GM23338 (cell line): ENCODE measurements at regions not wholly inside any gene's neighbourhood (a gene's known extent, or its start where the extent isn't known, plus 50 kb on each side); places are given as distances from the start of the nearest gene placed in this dataset.

Experiments used
- ATAC-seq: fragments of 200-7000 bp; cut with Tn5 transposase; 3 replicates; pipeline ENCODE4 v1.9.1; 2020
- DNase-seq: peaks from one replicate; pipeline ENCODE4 v3.0.0-alpha.2; 2015; ENCODE audit warnings: low spot score
- H2AFZ ChIP-seq: fragments of 200-600 bp; sonication (generic); 2 replicates; pipeline ENCODE4 v1.8.0; 2016; ENCODE audit warnings: antibody characterized with exemption, mild to moderate bottlenecking, moderate library complexity
- H3F3A ChIP-seq: fragments of 200-600 bp; sonication (generic); replicated peaks from 2 replicates; pipeline ENCODE4 v1.8.0; 2017; ENCODE audit warnings: antibody characterized with exemption, mixed run types, low read depth
- H3K27ac ChIP-seq: fragments of 200-600 bp; sonication (generic); 2 replicates; pipeline ENCODE4 v1.6.1; 2016; ENCODE audit warnings: low read depth
- H3K27me3 ChIP-seq: fragments of 200-600 bp; sonication (generic); 2 replicates; pipeline ENCODE4 v1.8.0; 2016; ENCODE audit warnings: mild to moderate bottlenecking, mixed run types, moderate library complexity; ENCODE audit not compliant: insufficient read depth
- H3K36me3 ChIP-seq: fragments of 200-600 bp; sonication (generic); 2 replicates; pipeline ENCODE4 v1.8.0; 2016; ENCODE audit warnings: mild to moderate bottlenecking; ENCODE audit not compliant: insufficient read depth
- H3K4me1 ChIP-seq: fragments of 200-600 bp; sonication (generic); 2 replicates; pipeline ENCODE4 v1.8.0; 2016; ENCODE audit warnings: mild to moderate bottlenecking, moderate library complexity; ENCODE audit not compliant: insufficient read depth
- H3K4me2 ChIP-seq: fragments of 200-600 bp; sonication (generic); 2 replicates; pipeline ENCODE4 v1.7.1; 2017; ENCODE audit warnings: mixed run types
- H3K4me3 ChIP-seq: fragments of 200-600 bp; sonication (generic); 2 replicates; pipeline ENCODE4 v1.6.1; 2016; ENCODE audit warnings: mixed run types
- H3K79me2 ChIP-seq: fragments of 200-600 bp; sonication (generic); replicated peaks from 2 replicates; pipeline ENCODE4 v1.8.0; 2017; ENCODE audit warnings: mild to moderate bottlenecking; ENCODE audit not compliant: insufficient read depth
- H3K9me2 ChIP-seq: fragments of 200-600 bp; sonication (generic); 2 replicates; pipeline ENCODE4 v1.8.0; 2017; ENCODE audit not compliant: insufficient read depth
- H4K20me1 ChIP-seq: fragments of 200-600 bp; sonication (generic); replicated peaks from 2 replicates; pipeline ENCODE4 v1.8.0; 2017; ENCODE audit warnings: mild to moderate bottlenecking; ENCODE audit not compliant: insufficient read depth
- H3K27ac Mint-ChIP-seq: 2 replicates; pipeline ENCODE4 v1.8.0; 2020; ENCODE audit warnings: inconsistent platforms, mild to moderate bottlenecking, moderate library complexity, mixed read lengths
- H3K27me3 Mint-ChIP-seq: 3 replicates; pipeline ENCODE4 v1.8.0; 2022; ENCODE audit warnings: low read depth, mild to moderate bottlenecking, moderate library complexity, mixed read lengths, inconsistent platforms; ENCODE audit not compliant: insufficient read depth, poor library complexity
- H3K36me3 Mint-ChIP-seq: 3 replicates; pipeline ENCODE4 v1.8.0; 2021; ENCODE audit warnings: low read depth, mild to moderate bottlenecking, inconsistent platforms, moderate library complexity, mixed read lengths
- H3K4me1 Mint-ChIP-seq: 3 replicates; pipeline ENCODE4 v1.8.0; 2020; ENCODE audit warnings: mild to moderate bottlenecking, inconsistent platforms, mixed read lengths
- H3K4me3 Mint-ChIP-seq: 3 replicates; pipeline ENCODE4 v1.8.0; 2021; ENCODE audit warnings: moderate library complexity, mild to moderate bottlenecking, inconsistent platforms, mixed read lengths
- H3K9me3 Mint-ChIP-seq: 3 replicates; pipeline ENCODE4 v1.8.0; 2020; ENCODE audit warnings: moderate library complexity, mild to moderate bottlenecking, inconsistent platforms, mixed read lengths
- NANOG ChIP-seq: IDR thresholded peaks from 2 replicates; pipeline ENCODE4 v1.6.1; 2016; ENCODE audit warnings: antibody characterized with exemption, borderline replicate concordance
- TF ChIP-seq, protein P1 (sequence below): IDR thresholded peaks from one replicate; pipeline ENCODE4 v1.6.1; 2018; ENCODE audit warnings: antibody characterized with exemption; ENCODE audit not compliant: unreplicated experiment
- TF ChIP-seq, protein P2 (sequence below), 2 experiments: fragments of 200-600 bp in 1 of 2; sonication (generic) in 1 of 2; conservative IDR thresholded peaks; 2 replicates each; pipeline versions ENCODE4 v1.5.1 to v1.6.1; 2016 to 2017; ENCODE audit warnings: antibody characterized with exemption in 2 of 2, low read depth in 2 of 2, mild to moderate bottlenecking in 2 of 2, moderate library complexity in 1 of 2
- TF ChIP-seq, protein P3 (sequence below): fragments of 250-450 bp; sonication (Bioruptor Pico); IDR thresholded peaks from 2 replicates; pipeline ENCODE4 v1.5.0; 2020; ENCODE audit warnings: mild to moderate bottlenecking, moderate library complexity

GRCh38 chr14:97578982-97579548 is 781.9 kb downstream of the VRK1 start (continued):
- TF ChIP-seq, protein P1, sequence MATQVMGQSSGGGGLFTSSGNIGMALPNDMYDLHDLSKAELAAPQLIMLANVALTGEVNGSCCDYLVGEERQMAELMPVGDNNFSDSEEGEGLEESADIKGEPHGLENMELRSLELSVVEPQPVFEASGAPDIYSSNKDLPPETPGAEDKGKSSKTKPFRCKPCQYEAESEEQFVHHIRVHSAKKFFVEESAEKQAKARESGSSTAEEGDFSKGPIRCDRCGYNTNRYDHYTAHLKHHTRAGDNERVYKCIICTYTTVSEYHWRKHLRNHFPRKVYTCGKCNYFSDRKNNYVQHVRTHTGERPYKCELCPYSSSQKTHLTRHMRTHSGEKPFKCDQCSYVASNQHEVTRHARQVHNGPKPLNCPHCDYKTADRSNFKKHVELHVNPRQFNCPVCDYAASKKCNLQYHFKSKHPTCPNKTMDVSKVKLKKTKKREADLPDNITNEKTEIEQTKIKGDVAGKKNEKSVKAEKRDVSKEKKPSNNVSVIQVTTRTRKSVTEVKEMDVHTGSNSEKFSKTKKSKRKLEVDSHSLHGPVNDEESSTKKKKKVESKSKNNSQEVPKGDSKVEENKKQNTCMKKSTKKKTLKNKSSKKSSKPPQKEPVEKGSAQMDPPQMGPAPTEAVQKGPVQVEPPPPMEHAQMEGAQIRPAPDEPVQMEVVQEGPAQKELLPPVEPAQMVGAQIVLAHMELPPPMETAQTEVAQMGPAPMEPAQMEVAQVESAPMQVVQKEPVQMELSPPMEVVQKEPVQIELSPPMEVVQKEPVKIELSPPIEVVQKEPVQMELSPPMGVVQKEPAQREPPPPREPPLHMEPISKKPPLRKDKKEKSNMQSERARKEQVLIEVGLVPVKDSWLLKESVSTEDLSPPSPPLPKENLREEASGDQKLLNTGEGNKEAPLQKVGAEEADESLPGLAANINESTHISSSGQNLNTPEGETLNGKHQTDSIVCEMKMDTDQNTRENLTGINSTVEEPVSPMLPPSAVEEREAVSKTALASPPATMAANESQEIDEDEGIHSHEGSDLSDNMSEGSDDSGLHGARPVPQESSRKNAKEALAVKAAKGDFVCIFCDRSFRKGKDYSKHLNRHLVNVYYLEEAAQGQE = no peak
- TF ChIP-seq, protein P2, sequence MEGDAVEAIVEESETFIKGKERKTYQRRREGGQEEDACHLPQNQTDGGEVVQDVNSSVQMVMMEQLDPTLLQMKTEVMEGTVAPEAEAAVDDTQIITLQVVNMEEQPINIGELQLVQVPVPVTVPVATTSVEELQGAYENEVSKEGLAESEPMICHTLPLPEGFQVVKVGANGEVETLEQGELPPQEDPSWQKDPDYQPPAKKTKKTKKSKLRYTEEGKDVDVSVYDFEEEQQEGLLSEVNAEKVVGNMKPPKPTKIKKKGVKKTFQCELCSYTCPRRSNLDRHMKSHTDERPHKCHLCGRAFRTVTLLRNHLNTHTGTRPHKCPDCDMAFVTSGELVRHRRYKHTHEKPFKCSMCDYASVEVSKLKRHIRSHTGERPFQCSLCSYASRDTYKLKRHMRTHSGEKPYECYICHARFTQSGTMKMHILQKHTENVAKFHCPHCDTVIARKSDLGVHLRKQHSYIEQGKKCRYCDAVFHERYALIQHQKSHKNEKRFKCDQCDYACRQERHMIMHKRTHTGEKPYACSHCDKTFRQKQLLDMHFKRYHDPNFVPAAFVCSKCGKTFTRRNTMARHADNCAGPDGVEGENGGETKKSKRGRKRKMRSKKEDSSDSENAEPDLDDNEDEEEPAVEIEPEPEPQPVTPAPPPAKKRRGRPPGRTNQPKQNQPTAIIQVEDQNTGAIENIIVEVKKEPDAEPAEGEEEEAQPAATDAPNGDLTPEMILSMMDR (conservative IDR thresholded peaks at IDR 0.05; ENCODE audit: low read depth in 2 of 2) = no peak

DNA sequence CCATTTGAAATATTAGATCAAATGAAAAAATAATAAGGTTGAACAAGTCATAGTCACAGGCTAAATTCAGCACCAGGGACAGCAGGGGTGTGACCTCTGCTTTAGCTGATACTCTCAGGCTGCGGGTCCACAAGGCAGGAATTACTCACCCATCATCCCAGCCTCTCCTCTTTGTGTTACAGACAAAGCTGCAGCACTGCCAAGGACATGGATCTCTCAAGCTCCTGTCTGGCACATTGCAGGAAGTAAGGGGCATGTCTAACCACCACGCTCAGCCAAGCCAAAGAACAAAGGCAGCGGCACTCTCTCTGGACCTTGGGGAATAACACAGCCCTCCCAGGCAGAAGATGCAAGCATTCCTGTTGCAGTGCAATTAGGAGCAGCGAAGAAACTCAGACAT is 783.8 kb downstream of the VRK1 start:
- Mint-ChIP-seq H3K9me3 (no peaks in the 10 kb centered on the region; the same call in 2 of the 3 replicates), H3K27ac (no peak overlapping the region), H3K4me1 (peaks cover 5% of the 10 kb centered on the region; the same call in 2 of the 3 replicates), H3K36me3 (no peaks in the 10 kb centered on the region), H3K4me3 (no peak overlapping the region), H3K27me3 (no peaks in the 10 kb centered on the region)
- Histone ChIP-seq H3K4me1 (no peaks in the 10 kb centered on the region), H4K20me1 (no peaks in the 10 kb centered on the region), H3K27ac (no peak overlapping the region), H3K36me3 (no peaks in the 10 kb centered on the region), H3K4me2 (no peak overlapping the region), H3K4me3 (no peak overlapping the region), H3K27me3 (no peaks in the 10 kb centered on the region), H3K79me2 (no peaks in the 10 kb centered on the region), H3K9me2 (peaks cover 16% of the 10 kb centered on the region), H2AFZ (0 out of 2 replicates have a peak overlapping the region, but pooled peaks have one; percentile 19), H3F3A (no peaks in the 10 kb centered on the region)
- peak; percentile 64 for DNase-seq
- ATAC-seq = peak; percentile 89
- no peak for TF ChIP-seq NANOG
- TF ChIP-seq, protein P3, sequence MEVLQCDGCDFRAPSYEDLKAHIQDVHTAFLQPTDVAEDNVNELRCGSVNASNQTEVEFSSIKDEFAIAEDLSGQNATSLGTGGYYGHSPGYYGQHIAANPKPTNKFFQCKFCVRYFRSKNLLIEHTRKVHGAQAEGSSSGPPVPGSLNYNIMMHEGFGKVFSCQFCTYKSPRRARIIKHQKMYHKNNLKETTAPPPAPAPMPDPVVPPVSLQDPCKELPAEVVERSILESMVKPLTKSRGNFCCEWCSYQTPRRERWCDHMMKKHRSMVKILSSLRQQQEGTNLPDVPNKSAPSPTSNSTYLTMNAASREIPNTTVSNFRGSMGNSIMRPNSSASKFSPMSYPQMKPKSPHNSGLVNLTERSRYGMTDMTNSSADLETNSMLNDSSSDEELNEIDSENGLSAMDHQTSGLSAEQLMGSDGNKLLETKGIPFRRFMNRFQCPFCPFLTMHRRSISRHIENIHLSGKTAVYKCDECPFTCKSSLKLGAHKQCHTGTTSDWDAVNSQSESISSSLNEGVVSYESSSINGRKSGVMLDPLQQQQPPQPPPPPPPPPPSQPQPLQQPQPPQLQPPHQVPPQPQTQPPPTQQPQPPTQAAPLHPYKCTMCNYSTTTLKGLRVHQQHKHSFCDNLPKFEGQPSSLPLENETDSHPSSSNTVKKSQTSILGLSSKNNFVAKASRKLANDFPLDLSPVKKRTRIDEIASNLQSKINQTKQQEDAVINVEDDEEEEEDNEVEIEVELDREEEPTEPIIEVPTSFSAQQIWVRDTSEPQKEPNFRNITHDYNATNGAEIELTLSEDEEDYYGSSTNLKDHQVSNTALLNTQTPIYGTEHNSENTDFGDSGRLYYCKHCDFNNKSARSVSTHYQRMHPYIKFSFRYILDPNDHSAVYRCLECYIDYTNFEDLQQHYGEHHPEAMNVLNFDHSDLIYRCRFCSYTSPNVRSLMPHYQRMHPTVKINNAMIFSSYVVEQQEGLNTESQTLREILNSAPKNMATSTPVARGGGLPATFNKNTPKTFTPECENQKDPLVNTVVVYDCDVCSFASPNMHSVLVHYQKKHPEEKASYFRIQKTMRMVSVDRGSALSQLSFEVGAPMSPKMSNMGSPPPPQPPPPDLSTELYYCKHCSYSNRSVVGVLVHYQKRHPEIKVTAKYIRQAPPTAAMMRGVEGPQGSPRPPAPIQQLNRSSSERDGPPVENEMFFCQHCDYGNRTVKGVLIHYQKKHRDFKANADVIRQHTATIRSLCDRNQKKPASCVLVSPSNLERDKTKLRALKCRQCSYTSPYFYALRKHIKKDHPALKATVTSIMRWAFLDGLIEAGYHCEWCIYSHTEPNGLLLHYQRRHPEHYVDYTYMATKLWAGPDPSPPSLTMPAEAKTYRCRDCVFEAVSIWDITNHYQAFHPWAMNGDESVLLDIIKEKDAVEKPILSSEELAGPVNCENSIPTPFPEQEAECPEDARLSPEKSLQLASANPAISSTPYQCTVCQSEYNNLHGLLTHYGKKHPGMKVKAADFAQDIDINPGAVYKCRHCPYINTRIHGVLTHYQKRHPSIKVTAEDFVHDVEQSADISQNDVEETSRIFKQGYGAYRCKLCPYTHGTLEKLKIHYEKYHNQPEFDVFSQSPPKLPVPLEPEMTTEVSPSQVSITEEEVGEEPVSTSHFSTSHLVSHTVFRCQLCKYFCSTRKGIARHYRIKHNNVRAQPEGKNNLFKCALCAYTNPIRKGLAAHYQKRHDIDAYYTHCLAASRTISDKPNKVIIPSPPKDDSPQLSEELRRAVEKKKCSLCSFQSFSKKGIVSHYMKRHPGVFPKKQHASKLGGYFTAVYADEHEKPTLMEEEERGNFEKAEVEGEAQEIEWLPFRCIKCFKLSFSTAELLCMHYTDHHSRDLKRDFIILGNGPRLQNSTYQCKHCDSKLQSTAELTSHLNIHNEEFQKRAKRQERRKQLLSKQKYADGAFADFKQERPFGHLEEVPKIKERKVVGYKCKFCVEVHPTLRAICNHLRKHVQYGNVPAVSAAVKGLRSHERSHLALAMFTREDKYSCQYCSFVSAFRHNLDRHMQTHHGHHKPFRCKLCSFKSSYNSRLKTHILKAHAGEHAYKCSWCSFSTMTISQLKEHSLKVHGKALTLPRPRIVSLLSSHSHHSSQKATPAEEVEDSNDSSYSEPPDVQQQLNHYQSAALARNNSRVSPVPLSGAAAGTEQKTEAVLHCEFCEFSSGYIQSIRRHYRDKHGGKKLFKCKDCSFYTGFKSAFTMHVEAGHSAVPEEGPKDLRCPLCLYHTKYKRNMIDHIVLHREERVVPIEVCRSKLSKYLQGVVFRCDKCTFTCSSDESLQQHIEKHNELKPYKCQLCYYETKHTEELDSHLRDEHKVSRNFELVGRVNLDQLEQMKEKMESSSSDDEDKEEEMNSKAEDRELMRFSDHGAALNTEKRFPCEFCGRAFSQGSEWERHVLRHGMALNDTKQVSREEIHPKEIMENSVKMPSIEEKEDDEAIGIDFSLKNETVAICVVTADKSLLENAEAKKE (CRISPR knock-in tag) = no peak
- TF ChIP-seq, protein P1 = peak; percentile 83
